Adrenal gland (tissue), 9 donors: ENCODE measurements at regions not wholly inside any gene's neighbourhood (a gene's known extent, or its start where the extent isn't known, plus 50 kb on each side); places are given as distances from the start of the nearest gene placed in this dataset.

Source experiments
- DNase-seq, 7 donors: peaks; one replicate each; pipeline ENCODE4 v3.0.0-alpha.2; 2019 to 2020
- H3K27ac ChIP-seq, 5 donors: fragments of 200-600 bp; sonication (generic) in 4 of 5; 1 replicate in 3 of 5; 2 replicates in 2 of 5; pipeline versions ENCODE4 v1.5.1 to v1.8.0; 2016 to 2020; ENCODE audit warnings: mild to moderate bottlenecking in 1 of 5
- H3K27me3 ChIP-seq: fragments of 200-600 bp; 2 replicates; pipeline ENCODE4 v1.8.0; 2021
- H3K36me3 ChIP-seq, 2 donors: fragments of 200-600 bp; replicated peaks in 1 of 2; 1 replicate in 1 of 2; 2 replicates in 1 of 2; pipeline versions ENCODE4 v1.5.1 to v1.8.0; 2018 to 2022
- H3K4me1 ChIP-seq, 2 donors: fragments of 200-600 bp; replicated peaks in 1 of 2; 1 replicate in 1 of 2; 2 replicates in 1 of 2; pipeline versions ENCODE4 v1.5.1 to v1.8.0; 2018 to 2021
- H3K4me3 ChIP-seq, 4 donors: fragments of 200-600 bp; sonication (generic) in 3 of 4; one replicate each; pipeline ENCODE4 v1.5.1; 2016 to 2018
- H3K9me3 ChIP-seq, 3 donors: fragments of 200-600 bp; sonication (generic) in 1 of 3; replicated peaks in 1 of 3; 1 replicate in 2 of 3; 2 replicates in 1 of 3; pipeline versions ENCODE4 v1.5.1 to v1.8.0; 2016 to 2021
- CTCF ChIP-seq, 6 experiments: fragments of 450-650 bp in 4 of 6; fragments of 200-600 bp in 2 of 6; sonication (generic) in 1 of 6; IDR thresholded peaks; 1 replicate in 5 of 6; 2 replicates in 1 of 6; pipeline versions ENCODE4 v1.5.1 to v1.8.0; 2016 to 2021; ENCODE audit warnings: antibody characterized with exemption in 6 of 6, mild to moderate bottlenecking in 2 of 6, moderate library complexity in 1 of 6
- POLR2A ChIP-seq, 2 donors: fragments of 450-650 bp; IDR thresholded peaks; one replicate each; pipeline ENCODE4 v1.6.1; 2017; ENCODE audit warnings: antibody characterized with exemption in 2 of 2, mild to moderate bottlenecking in 2 of 2, moderate library complexity in 1 of 2
- WGBS, 4 donors: extraction: QIAGEN DNeasy Blood & Tissue Kit in 2 of 4; methylation state at CpG; one replicate each; pipeline versions ENCODE4 v1.1.5 to v1.1.7; 2013 to 2017; 5-methylcytosine and 5-hydroxymethylcytosine counted together
- intact Hi-C, 2 donors: fragments of 100-400 bp; cut with DNase I; formaldehyde crosslinking; loops; one replicate each; pipeline versions ENCODE4 v1.14.1 to v1.15.0; 2022 to 2023
- donor health status: healthy with polysubstance abuse.
- donor health status: Bipolar disorder and iron deficiency.
- donor health status: DM: yes; HTN: yes; CAD: no.
- donor health status: DM: no; HTN: no; CAD: no.
- donor health status: DM: no; HTN: no; CAD: no.

DNA sequence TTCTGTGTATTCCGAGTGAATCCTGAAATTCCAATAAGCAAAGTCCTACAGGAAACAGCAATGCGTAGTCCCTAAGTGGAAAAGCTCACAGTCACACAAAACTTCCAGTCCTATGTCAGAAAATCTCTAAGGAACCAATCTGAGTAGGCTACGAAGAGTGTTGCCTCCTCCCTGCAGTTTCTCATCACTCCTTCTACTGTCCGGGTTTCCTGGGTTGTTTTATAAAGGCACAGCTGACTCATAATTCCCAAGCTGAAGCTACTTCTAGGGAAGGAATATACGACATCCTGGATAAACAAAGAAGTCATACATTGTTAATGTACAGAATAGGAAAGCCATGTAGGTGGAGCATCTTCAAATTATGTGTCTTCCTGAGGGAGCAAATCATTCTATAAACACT is 65.7 kb upstream of the RGMA start:
- H3K36me3 ChIP-seq, result no peaks in the 10 kb centered on the region
- no peak for DNase-seq
- H3K27me3 ChIP-seq, result no peaks in the 10 kb centered on the region
- no peak overlapping the region for H3K27ac ChIP-seq
- no peak overlapping the region for H3K4me3 ChIP-seq
- no peaks in the 10 kb centered on the region for H3K9me3 ChIP-seq
- no peaks in the 10 kb centered on the region for H3K4me1 ChIP-seq
- TF ChIP-seq CTCF (IDR thresholded peaks at IDR 0.05) (no peak), POLR2A (IDR thresholded peaks at IDR 0.05) (no peak)
- intact Hi-C loops, result no loop called here
- 53 to 65% (median 63%) methylated on average over 5 of the region's 5 CpGs for WGBS, 4 donors

DNA sequence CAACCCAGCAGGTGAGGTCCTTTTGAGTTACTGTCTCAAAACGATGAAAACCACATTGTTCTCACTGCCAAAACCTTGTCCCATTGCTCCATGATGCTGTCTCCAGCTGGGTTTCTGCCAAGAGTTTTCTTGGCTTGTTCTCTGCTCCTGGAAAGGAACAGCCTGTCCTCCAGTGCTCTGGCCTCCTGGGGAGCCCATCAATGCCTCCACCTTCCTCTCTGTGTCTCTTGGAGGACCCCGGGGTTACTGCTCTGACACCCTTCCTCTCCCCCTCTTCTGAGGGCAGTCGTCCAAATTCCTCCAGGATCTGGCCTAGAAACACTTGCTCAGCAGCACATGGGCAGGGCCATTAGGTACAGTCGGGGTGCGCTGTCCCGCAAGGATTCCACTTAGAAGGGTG is 63.9 kb upstream of the RGMA start:
- peak; percentile 35 to 72 (median 47) for DNase-seq
- no peak overlapping the region for H3K4me3 ChIP-seq
- no peaks in the 10 kb centered on the region for H3K4me1 ChIP-seq

GRCh38 chr15:93152360-93152759 is 63.3 kb upstream of the RGMA start:
- 50 to 59% (median 55%) methylated on average over 5 of the region's 5 CpGs for WGBS, 4 donors
- no peaks in the 10 kb centered on the region for H3K36me3 ChIP-seq
- no peaks in the 10 kb centered on the region for H3K4me1 ChIP-seq
- H3K9me3 ChIP-seq, result no peaks in the 10 kb centered on the region
- intact Hi-C loops, result no loop called here
- H3K4me3 ChIP-seq, result no peak overlapping the region
- no peak for TF ChIP-seq CTCF (IDR thresholded peaks at IDR 0.05)
- no peak for TF ChIP-seq POLR2A (IDR thresholded peaks at IDR 0.05)
- no peaks in the 10 kb centered on the region for H3K27me3 ChIP-seq
- no peak overlapping the region for H3K27ac ChIP-seq
- no peak for DNase-seq

More for the DNA sequence above, 63.9 kb upstream of the RGMA start:
- WGBS, 4 donors, result 45 to 51% (median 48%) methylated on average over 6 of the region's 6 CpGs
- intact Hi-C loops, result no loop called here
- Histone ChIP-seq H3K36me3 (no peaks in the 10 kb centered on the region), H3K27me3 (no peaks in the 10 kb centered on the region), H3K9me3 (no peaks in the 10 kb centered on the region), H3K27ac (no peak overlapping the region)
- TF ChIP-seq POLR2A (IDR thresholded peaks at IDR 0.05) (no peak), CTCF (IDR thresholded peaks at IDR 0.05) (no peak)

- Histone ChIP-seq H3K4me3 (no peak overlapping the region), H3K27me3 (no peaks in the 10 kb centered on the region), H3K36me3 (no peaks in the 10 kb centered on the region), H3K4me1 (no peaks in the 10 kb centered on the region), H3K27ac (no peak overlapping the region), H3K9me3 (no peaks in the 10 kb centered on the region)
- 49 to 57% (median 51%) methylated on average over 9 to 14 of the region's 14 CpGs for WGBS, 4 donors
- intact Hi-C loops, result no loop called here
- TF ChIP-seq CTCF (IDR thresholded peaks at IDR 0.05), result no peak
- TF ChIP-seq POLR2A (IDR thresholded peaks at IDR 0.05), result no peak
- DNase-seq, result peak in 6 of 7 donors; percentile 25 to 51 (median 33)
Observed at GRCh38 chr15:93150910-93151881, 62.2 kb upstream of the RGMA start.
